ENCODE measurements at regions not wholly inside any gene's neighbourhood (a gene's known extent, or its start where the extent isn't known, plus 50 kb on each side); places are given as distances from the start of the nearest gene placed in this dataset.

DNA sequence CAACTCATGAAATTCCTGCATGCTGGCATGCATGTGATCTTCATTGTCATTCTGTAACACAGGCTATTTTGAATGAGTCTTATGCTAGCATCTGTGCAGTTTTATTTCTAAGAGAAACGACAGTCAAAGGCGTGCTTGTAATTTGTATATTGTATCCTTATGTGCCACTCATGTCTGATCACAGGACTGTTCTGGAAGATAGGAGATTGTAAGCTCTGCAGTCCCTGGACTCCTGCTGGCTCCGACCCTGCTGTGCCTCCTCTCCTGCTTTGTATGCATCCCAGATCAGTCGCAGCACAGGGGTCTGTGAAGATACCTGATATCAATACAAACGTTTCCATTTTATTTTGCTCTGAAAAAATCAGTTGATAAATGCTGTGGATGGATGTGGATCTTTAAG lies 653.1 kb downstream of the LIG4 start:
- Histone ChIP-seq H3K9me3 (no peaks in the 10 kb centered on the region), H3K4me3 (no peak overlapping the region), H3K4me1 (no peaks in the 10 kb centered on the region), H3K36me3 (replicated peaks) (no peaks in the 10 kb centered on the region), H3K27me3 (ENCODE audit: low read depth) (peaks cover 4% of the 10 kb centered on the region; the same call in 1 of the 2 replicates)
- in situ Hi-C loops (cut with MboI; ENCODE audit: low sequenced_read_pairs): no loop called here
- no peak for DNase-seq (ENCODE audit: low spot score in 2 of 2)

DNA sequence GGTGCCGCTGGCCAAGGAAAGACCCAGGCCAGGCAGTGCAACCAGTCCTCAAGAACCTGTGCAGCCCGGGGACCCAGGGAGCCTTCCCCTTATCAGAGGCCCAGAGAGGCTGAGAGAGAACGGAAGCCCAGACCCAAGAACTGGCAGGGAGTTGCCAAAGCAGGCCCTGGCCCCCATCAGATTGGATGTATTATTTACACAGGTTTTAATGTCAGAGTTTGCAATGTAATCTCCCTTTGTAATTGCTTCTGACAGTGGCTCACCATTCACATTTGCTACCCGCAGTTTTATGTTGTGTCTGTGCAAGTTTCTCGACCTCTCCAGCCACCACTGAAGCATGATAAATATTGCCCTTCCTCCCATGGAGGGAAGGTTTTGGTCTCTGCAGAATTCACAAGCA lies 660.9 kb downstream of the LIG4 start:
- in situ Hi-C loops (cut with MboI; ENCODE audit: low sequenced_read_pairs): no loop called here

DNA sequence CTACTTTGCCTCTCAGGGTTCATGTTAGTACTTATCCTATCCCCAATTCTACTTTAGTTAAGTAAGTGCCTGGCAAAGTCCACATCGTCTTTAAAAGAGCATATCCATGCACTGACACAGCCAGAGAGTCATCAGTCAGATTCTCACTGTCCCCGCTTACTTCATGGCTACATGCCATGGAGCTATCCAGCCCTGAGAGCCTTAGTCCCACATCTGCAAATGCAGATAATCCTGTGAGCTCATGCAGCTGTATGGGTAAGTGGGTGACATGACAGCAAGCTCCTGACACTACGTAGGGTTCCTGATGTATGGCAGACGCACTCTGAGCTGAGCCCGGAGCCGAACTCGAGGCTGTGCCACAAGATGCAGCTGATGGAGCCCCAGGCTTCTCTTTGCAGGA lies 661.5 kb downstream of the LIG4 start:
- Histone ChIP-seq H3K36me3 (replicated peaks) (no peaks in the 10 kb centered on the region), H3K4me1 (no peaks in the 10 kb centered on the region), H3K4me3 (no peak overlapping the region), H3K27me3 (ENCODE audit: low read depth) (0 out of 2 replicates have a peak, but pooled peaks cover 2% of the 10 kb centered on the region), H3K9me3 (no peaks in the 10 kb centered on the region)
- in situ Hi-C loops (cut with MboI; ENCODE audit: low sequenced_read_pairs): no loop called here
- no peak for DNase-seq (ENCODE audit: low spot score in 2 of 2)

More for the DNA sequence above, 660.9 kb downstream of the LIG4 start:
- DNase-seq (ENCODE audit: low spot score in 2 of 2): no peak
- Histone ChIP-seq H3K4me3 (no peak overlapping the region), H3K27me3 (ENCODE audit: low read depth) (0 out of 2 replicates have a peak, but pooled peaks cover 2% of the 10 kb centered on the region), H3K9me3 (no peaks in the 10 kb centered on the region), H3K36me3 (replicated peaks) (no peaks in the 10 kb centered on the region), H3K4me1 (no peaks in the 10 kb centered on the region)

DNA sequence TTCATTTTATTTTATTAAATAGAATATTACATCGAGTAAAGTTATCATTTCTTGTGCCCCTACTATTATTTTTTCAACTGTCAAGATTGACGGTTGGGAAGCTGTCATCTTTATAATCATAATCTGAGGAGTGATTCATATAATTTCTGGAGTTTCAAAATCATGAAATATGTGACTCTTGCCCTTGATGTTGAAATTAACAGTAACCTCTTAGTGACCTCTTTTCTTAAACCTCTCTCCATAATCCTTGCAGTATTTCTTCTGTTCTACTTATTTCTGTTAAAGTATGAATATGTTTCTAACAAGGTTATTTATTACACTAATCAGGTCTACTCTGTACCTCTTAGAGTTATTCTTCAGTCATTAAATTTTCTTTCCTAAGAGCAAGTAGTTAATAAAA lies 663.8 kb downstream of the LIG4 start:
- in situ Hi-C loops (cut with MboI; ENCODE audit: low sequenced_read_pairs): no loop called here
- Histone ChIP-seq H3K36me3 (replicated peaks) (no peaks in the 10 kb centered on the region), H3K4me3 (no peak overlapping the region), H3K4me1 (no peaks in the 10 kb centered on the region), H3K9me3 (no peaks in the 10 kb centered on the region), H3K27me3 (ENCODE audit: low read depth) (0 out of 2 replicates have a peak, but pooled peaks cover 2% of the 10 kb centered on the region)
- DNase-seq (ENCODE audit: low spot score in 2 of 2): no peak

DNA sequence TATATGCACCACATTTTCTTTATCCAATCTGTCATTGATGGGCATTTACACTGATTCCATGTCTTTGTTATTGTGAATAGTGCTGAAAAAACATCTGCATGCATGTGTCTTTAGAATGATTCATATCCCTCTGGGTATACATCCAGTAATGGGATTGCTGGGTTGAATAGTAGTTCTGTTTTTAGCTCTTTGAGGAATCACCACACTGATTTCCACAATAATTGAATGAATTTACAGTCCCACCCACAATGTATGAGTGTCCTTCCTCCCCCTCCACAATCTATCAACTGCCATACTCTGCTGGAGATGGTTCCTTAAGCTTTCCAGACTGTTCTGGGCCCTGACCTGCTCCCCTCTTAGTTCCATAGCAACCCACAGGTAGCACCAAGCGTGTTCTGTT lies 667.0 kb downstream of the LIG4 start:
- Histone ChIP-seq H3K36me3 (replicated peaks) (no peaks in the 10 kb centered on the region), H3K27me3 (ENCODE audit: low read depth) (0 out of 2 replicates have a peak, but pooled peaks cover 2% of the 10 kb centered on the region), H3K9me3 (no peaks in the 10 kb centered on the region), H3K4me3 (no peak overlapping the region), H3K4me1 (no peaks in the 10 kb centered on the region)
- in situ Hi-C loops (cut with MboI; ENCODE audit: low sequenced_read_pairs): no loop called here
- no peak for DNase-seq (ENCODE audit: low spot score in 2 of 2)

DNA sequence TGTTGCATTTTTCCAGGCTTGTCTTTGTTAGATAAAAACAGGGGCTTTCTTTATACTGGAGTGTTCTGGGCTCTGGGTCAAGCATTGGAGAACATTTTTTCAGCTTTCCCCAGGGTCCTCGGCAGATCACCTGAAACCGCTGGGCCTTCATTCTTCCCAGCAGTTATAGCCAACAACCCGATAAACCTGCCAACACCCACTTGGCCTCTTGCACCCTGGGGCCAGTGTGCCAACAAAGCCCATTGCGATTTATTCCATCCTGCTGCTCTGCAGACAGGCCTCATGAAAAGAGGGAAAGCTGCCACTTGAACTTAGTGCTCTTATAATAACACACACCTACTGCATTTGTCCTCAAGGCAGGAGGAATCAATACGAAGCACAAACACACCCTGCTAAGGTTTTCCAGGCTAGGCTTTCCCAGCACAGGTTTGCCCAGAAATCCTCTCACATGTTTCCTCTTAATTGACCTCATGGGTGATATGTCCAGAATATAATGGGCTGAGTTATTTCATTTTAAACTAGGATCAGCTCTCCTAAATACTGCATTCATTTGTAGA lies 669.3 kb downstream of the LIG4 start:
- Histone ChIP-seq H3K36me3 (replicated peaks) (no peaks in the 10 kb centered on the region), H3K4me3 (no peak overlapping the region), H3K4me1 (no peaks in the 10 kb centered on the region), H3K9me3 (no peaks in the 10 kb centered on the region), H3K27me3 (ENCODE audit: low read depth) (no peaks in the 10 kb centered on the region)
- in situ Hi-C loops (cut with MboI; ENCODE audit: low sequenced_read_pairs): no loop called here
- DNase-seq (ENCODE audit: low spot score in 2 of 2): no peak

DNA sequence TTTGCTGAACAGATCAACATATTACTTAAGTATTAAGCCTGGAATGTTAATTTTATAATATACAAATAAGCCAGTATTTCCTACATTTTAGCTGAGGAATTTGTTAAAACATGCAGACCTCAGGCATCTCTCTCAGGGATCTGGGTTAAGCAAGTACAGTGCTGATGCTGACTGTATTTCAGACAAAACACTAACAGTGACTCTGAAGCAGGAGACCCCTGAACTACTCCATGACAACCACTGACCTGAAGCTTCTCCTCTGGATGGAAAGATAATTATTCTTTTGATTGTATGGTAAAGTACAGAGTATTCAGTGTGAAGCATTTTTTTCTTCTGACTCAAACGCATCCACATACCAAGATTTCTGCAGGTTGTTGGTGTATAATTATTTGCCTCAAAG lies 680.8 kb downstream of the LIG4 start:
- no peaks in the 10 kb centered on the region for H3K27me3 ChIP-seq (ENCODE audit: low read depth)
- in situ Hi-C loops (cut with MboI; ENCODE audit: low sequenced_read_pairs): no loop called here
- DNase-seq (ENCODE audit: low spot score in 2 of 2): no peak
- H3K4me3 ChIP-seq: no peak overlapping the region
- H3K36me3 ChIP-seq (replicated peaks): no peaks in the 10 kb centered on the region
- H3K9me3 ChIP-seq: no peaks in the 10 kb centered on the region
- no peaks in the 10 kb centered on the region for H3K4me1 ChIP-seq

DNA sequence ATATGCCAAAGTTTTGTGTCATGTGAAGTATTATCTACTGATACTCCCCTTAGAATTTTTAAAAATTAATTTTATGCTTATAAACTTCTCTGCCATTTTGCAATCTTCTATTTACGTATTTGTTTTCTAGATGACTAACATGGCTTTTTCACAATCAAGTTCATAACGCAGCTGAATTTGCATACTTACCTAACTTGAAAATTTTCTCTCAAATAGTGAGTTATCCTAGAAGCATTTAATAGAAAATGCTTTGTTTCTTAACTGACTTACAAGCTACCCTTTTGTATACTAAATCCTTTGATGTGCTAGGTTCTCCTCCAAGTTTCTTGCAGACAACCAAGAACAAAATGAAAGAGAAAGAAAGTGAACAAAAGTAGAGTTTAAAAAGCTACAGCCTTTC lies 683.5 kb downstream of the LIG4 start:
- DNase-seq (ENCODE audit: low spot score in 2 of 2): no peak
- Histone ChIP-seq H3K36me3 (replicated peaks) (no peaks in the 10 kb centered on the region), H3K4me3 (no peak overlapping the region), H3K9me3 (no peaks in the 10 kb centered on the region), H3K27me3 (ENCODE audit: low read depth) (no peaks in the 10 kb centered on the region), H3K4me1 (no peaks in the 10 kb centered on the region)
- in situ Hi-C loops (cut with MboI; ENCODE audit: low sequenced_read_pairs): no loop called here

DNA sequence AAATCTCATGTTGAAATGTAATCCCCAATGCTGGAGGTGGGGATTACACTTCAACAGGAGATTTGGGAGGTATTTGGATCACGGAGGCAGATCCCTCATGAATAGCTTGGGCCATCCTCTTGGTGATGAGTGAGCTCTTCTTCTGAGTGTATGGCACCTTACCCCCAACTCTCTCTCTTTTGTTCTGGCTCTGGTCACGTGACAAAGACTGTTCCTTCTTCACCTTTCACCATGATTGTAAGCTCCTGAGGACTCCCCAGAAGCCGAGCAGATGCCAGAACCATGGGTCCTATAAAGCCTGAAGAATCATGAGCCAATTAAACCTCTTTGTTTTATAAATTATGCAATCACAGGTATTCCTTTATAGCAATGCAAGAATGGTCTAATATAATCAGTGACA lies 684.2 kb downstream of the LIG4 start:
- no peak overlapping the region for H3K4me3 ChIP-seq
- no peaks in the 10 kb centered on the region for H3K36me3 ChIP-seq (replicated peaks)
- H3K4me1 ChIP-seq: no peaks in the 10 kb centered on the region
- in situ Hi-C loops (cut with MboI; ENCODE audit: low sequenced_read_pairs): no loop called here
- H3K9me3 ChIP-seq: no peaks in the 10 kb centered on the region
- H3K27me3 ChIP-seq (ENCODE audit: low read depth): no peaks in the 10 kb centered on the region
- DNase-seq (ENCODE audit: low spot score in 2 of 2): no peak

DNA sequence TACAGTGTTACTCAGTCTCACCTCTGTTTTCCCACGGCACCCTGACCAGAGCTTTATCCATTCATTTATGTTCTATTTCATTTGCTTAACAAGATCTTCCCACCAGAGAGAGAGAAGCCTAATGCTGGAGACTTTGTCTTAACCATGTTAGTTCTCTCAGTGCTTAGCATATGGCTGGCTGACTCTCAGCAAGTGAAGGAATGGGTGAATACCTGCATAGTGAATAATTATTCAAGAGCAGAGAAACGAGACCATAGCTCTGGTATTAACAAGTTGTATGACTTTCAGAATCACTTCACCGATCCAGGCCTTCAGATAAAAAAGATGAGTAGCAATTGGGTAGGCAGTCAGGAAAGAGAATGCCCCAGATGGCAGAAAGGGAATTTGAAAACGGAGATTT lies 686.3 kb downstream of the LIG4 start:
- Histone ChIP-seq H3K9me3 (no peaks in the 10 kb centered on the region), H3K27me3 (ENCODE audit: low read depth) (0 out of 2 replicates have a peak, but pooled peaks cover 2% of the 10 kb centered on the region), H3K4me1 (no peaks in the 10 kb centered on the region), H3K36me3 (replicated peaks) (no peaks in the 10 kb centered on the region), H3K4me3 (no peak overlapping the region)
- no peak for DNase-seq (ENCODE audit: low spot score in 2 of 2)
- in situ Hi-C loops (cut with MboI; ENCODE audit: low sequenced_read_pairs): no loop called here

DNA sequence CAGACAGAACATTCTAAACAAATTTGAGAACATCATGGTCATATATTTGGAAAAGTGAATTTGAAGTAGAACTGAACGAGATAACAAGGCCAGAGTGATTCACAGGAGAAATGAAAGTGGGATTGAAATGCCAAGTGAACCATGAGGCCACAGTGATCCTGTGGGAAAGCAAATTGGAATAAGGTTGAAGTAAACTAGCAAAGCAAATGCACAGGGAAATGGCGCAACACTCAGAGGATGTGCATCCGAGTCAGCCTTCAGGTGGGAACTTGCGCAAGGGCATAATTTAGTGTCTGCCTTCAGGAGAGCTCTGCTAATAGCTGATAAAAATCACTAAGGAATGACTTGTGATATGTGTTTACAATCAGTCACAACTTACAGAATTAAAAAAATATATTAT lies 696.6 kb downstream of the LIG4 start:
- Histone ChIP-seq H3K4me3 (no peak overlapping the region), H3K4me1 (no peaks in the 10 kb centered on the region), H3K27me3 (ENCODE audit: low read depth) (no peaks in the 10 kb centered on the region), H3K36me3 (replicated peaks) (no peaks in the 10 kb centered on the region), H3K9me3 (no peaks in the 10 kb centered on the region)
- no peak for DNase-seq (ENCODE audit: low spot score in 2 of 2)
- in situ Hi-C loops (cut with MboI; ENCODE audit: low sequenced_read_pairs): no loop called here

DNA sequence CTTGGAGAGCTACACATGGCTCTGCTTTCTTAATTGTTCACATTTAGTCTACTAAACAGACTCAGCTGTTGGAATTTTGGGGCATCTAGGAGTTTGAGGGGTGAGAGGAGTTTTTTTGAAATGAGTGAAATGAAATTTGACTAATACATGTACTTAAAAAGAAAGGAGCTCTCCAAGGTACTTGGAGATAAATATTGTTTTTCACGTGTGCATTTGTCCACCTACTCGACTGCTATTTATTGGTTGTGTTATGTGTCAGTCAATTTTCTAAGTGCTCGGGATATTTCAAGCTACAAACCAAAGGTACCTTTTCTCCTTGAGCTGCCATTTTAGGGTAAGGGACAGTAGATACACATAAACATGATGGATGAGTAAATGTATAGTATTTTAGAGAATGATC lies 697.0 kb downstream of the LIG4 start:
- in situ Hi-C loops (cut with MboI; ENCODE audit: low sequenced_read_pairs): no loop called here
- H3K36me3 ChIP-seq (replicated peaks): no peaks in the 10 kb centered on the region
- no peak overlapping the region for H3K4me3 ChIP-seq
- DNase-seq (ENCODE audit: low spot score in 2 of 2): no peak
- H3K27me3 ChIP-seq (ENCODE audit: low read depth): no peaks in the 10 kb centered on the region
- H3K4me1 ChIP-seq: no peaks in the 10 kb centered on the region
- no peaks in the 10 kb centered on the region for H3K9me3 ChIP-seq

DNA sequence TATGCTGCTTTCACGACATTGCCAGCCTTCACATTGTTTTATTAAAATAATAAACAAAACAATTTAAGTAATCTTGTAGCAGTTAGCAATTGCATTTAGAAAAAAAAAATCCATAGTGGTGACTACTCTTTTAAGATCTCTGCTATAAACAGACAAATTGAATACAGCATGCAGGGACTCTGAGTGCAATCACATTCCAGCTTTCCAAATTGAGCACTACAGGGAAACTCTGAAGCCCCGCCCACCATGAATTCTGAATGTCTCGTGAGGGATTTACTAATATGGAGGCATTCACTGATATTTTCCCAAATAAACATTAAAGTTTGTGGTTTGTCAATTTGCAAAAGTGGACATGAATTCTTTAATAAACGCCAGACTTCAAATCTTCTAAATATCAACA lies 698.8 kb downstream of the LIG4 start:
- no peak overlapping the region for H3K4me3 ChIP-seq
- in situ Hi-C loops (cut with MboI; ENCODE audit: low sequenced_read_pairs): no loop called here
- H3K36me3 ChIP-seq (replicated peaks): no peaks in the 10 kb centered on the region
- no peaks in the 10 kb centered on the region for H3K9me3 ChIP-seq
- DNase-seq (ENCODE audit: low spot score in 2 of 2): no peak
- H3K27me3 ChIP-seq (ENCODE audit: low read depth): no peaks in the 10 kb centered on the region
- no peaks in the 10 kb centered on the region for H3K4me1 ChIP-seq

DNA sequence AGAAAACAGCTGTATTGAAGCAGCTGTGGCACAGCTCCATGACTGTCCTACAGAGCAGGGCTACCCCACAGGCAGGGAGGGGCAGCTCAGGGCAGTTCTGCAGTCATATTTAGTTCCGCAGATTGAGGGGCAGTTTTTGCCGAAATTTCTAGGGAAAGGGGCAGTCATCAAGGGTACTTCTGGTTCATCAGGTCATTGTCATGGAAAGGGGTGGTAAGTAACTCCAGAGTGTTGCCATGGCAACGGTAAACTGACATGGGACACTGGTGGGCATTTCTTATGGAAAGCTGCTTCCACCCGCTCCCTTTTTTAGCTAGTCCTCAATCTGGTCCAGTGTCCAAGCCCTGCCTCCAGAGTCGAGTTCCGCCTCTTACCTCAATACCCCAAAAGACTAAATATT lies 702.8 kb downstream of the LIG4 start:
- Histone ChIP-seq H3K4me3 (no peak overlapping the region), H3K4me1 (no peaks in the 10 kb centered on the region), H3K27me3 (ENCODE audit: low read depth) (no peaks in the 10 kb centered on the region), H3K36me3 (replicated peaks) (no peaks in the 10 kb centered on the region), H3K9me3 (no peaks in the 10 kb centered on the region)
- DNase-seq (ENCODE audit: low spot score in 2 of 2): no peak
- in situ Hi-C loops (cut with MboI; ENCODE audit: low sequenced_read_pairs): no loop called here

DNA sequence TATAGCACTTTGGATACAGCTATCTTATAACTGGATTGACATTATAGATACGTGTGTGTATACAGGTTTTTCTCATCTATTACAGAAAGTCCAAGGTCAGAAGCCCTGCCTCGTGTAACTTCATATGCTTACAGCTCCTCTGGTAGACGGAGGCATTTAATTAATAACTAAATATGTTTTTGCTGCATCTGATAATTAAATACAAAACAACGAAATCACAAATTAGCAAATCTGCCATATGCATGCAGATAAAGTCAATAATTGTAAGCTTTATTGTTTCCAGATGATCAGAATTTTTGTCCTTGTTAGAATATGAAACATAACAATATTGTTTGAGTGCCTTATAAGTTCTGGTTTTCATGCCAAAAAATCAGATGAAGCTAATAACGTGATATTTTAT lies 717.7 kb downstream of the LIG4 start:
- no peak overlapping the region for H3K4me3 ChIP-seq
- H3K36me3 ChIP-seq (replicated peaks): no peaks in the 10 kb centered on the region
- no peaks in the 10 kb centered on the region for H3K9me3 ChIP-seq
- H3K27me3 ChIP-seq (ENCODE audit: low read depth): no peaks in the 10 kb centered on the region
- in situ Hi-C loops (cut with MboI; ENCODE audit: low sequenced_read_pairs): no loop called here
- DNase-seq (ENCODE audit: low spot score in 2 of 2): no peak
- H3K4me1 ChIP-seq: no peaks in the 10 kb centered on the region

Data from HAP-1 (cell line).